HG03045 (cell line): ENCODE measurements at regions not wholly inside any gene's neighbourhood (a gene's known extent, or its start where the extent isn't known, plus 50 kb on each side); places are given as distances from the start of the nearest gene placed in this dataset.

ENCODE experiments used
- ATAC-seq: cut with Tn5 transposase; IDR thresholded peaks from one replicate; pipeline ENCODE4 v1.9.1; 2021; ENCODE audit warnings: mild to moderate bottlenecking, moderate library complexity; ENCODE audit not compliant: unreplicated experiment

DNA sequence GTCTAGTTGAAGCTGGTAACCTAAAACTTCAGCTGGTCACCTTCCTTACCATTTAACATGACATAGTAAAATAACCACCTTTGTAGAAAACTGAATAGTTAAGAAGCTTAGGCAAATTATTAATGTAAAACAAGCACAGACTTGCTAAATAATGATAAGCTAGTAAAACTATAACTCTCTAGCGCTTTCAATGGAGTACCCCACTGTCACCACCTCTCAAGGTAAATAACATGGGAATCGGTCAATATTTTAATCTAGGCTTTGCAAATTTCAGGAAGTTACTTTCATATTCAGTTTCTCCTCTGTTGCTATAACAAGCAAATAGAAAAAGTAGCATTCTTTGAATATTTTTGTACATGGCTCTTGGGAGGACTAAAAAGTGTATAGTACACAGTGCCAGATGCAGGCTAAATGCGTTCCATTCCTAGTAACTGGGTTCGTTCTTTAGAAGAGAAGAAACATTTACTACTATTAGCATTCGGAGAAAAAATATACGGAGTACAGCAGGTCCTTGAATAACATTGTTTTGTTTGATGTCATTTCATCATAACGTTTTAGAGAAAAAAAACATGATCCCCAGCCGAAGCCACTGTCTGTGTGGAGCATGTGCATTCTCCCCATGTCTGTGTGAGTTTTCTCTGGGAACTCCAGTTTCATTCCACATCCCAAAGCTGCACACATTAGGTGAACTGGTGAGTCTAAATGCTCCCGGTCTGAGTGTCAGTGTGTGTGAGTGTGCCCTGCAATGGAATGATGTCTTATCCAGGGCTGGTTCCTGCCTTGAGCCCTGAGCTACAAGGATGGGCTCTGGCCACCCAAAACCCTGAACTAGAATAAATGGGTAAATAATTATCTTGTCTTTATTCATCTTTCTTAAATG lies 52.5 kb downstream of the EPRS1 start:
- ATAC-seq = no peak

- no peak for ATAC-seq
Measured at GRCh38 chr1:219991919-219992318, 54.4 kb downstream of the EPRS1 start.

DNA sequence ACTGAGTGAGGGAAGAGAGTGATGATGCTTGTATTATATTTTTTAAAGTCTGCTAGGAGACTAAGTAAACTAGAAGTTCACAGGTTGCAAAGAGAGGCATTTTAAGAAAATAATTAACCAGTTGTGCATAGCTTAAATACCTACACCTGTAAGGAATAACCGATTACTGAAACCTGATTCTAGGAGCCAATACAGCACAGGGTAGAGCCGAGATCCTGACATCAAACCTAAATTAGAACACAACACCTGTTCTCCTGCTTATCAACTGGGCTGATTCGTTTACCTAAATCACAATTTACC lies 54.8 kb downstream of the EPRS1 start:
- ATAC-seq = no peak

DNA sequence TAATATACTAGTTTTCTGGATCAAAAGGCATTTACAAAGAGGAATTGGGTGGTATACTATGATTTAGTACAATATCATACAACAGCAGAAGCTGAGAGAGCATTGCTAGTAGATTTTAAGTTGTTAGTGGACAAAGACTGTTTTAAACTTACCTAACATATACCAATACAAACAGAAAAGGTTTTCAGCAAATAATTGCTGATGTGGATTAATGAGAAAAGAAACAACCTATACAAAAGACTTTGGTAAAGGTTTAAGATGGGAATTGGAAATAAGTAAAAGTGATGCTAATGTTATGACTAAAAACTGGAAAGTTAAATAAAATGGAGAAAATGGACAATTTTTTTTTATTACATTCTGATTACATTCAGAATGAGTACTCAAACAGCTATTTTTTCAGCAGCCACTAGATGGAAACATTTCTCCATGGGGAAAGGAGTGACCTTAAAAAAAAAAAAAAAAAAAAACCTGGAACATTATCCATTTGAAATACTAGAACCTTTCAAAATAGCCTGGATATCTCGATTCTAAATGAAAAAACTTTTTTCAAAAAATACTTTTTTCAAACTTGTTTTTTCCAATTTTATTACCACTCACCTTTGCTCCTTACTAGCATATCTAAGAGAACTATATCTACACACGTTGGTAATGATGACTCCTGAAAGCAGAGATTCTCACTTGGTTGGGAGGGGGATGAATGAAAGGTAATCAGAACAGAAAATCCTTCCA lies 55.4 kb downstream of the EPRS1 start:
- no peak for ATAC-seq

- no peak for ATAC-seq
Measured at GRCh38 chr1:219989766-219990165, 56.5 kb downstream of the EPRS1 start.

- no peak for ATAC-seq
Measured at GRCh38 chr1:219988818-219989217, 57.5 kb downstream of the EPRS1 start.

DNA sequence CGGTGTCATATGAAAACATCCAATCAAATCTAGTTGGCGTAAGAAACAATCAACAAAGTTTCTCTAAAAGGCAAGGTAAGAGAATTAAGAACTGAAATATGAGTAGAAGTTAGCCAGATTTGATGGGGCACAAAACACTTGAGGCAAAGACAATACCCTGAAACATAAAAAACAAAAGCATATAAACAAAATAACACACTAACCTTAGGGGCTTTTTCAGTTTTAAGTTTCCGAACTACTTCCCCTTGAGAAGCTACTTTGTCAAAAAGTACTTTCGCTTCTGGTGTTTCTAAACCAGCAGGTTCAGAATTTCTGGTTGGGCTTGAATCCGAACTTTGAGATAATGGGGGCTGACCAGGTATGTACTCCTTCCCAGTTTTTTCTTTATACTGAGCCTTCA lies 57.9 kb downstream of the EPRS1 start:
- ATAC-seq = peak; percentile 80

GRCh38 chr1:219987325-219987724 lies 59.0 kb upstream of the SLC30A10 start:
- ATAC-seq = no peak

- no peak for ATAC-seq
Measured at GRCh38 chr1:219985169-219985568, 56.8 kb upstream of the SLC30A10 start.
